Activated B cell treated with CpG ODN at 0.5 μM for 24 hours (primary cell): ENCODE measurements at regions not wholly inside any gene's neighbourhood (a gene's known extent, or its start where the extent isn't known, plus 50 kb on each side); places are given as distances from the start of the nearest gene placed in this dataset.

Source experiments
- ATAC-seq: fragments of 200-7000 bp; cut with Tn5 transposase; one replicate; pipeline ENCODE4 v1.10.0; 2021; ENCODE audit warnings: low read depth, mild to moderate bottlenecking, moderate library complexity
- CTCF ChIA-PET: fragments of 350-600 bp; sonication (Branson Sonifier 250); formaldehyde crosslinking; loops from one replicate; lab custom pipeline; 2021; ENCODE audit warnings: antibody characterized with exemption; lab: Charles Lee
- POLR2A ChIA-PET: fragments of 350-600 bp; sonication (Branson Sonifier 250); formaldehyde crosslinking; loops from one replicate; lab custom pipeline; 2021; ENCODE audit warnings: antibody characterized with exemption; lab: Charles Lee
- DNase-seq: peaks from one replicate; pipeline ENCODE4 v3.0.0; 2022
- H3K27ac Mint-ChIP-seq: one replicate; pipeline ENCODE4 v1.8.0; 2020; ENCODE audit warnings: mixed read lengths
- H3K27me3 Mint-ChIP-seq: one replicate; pipeline ENCODE4 v1.8.0; 2021; ENCODE audit warnings: mixed read lengths
- H3K36me3 Mint-ChIP-seq: one replicate; pipeline ENCODE4 v1.8.0; 2021; ENCODE audit warnings: low read depth, mixed read lengths
- H3K4me1 Mint-ChIP-seq: one replicate; pipeline ENCODE4 v1.8.0; 2021; ENCODE audit warnings: mixed read lengths
- H3K4me3 Mint-ChIP-seq: one replicate; pipeline ENCODE4 v1.8.0; 2020; ENCODE audit warnings: mild to moderate bottlenecking, mixed read lengths
- H3K9me3 Mint-ChIP-seq: one replicate; pipeline ENCODE4 v1.8.0; 2020; ENCODE audit warnings: mixed read lengths
- CTCF ChIP-seq: fragments of 200-600 bp; IDR thresholded peaks from one replicate; pipeline ENCODE4 v1.8.0; 2022; ENCODE audit warnings: antibody characterized with exemption, mild to moderate bottlenecking
- intact Hi-C: fragments of 100-400 bp; cut with micrococcal nuclease; formaldehyde crosslinking; loops from one replicate; pipeline ENCODE4 v1.15.1; 2024

GRCh38 chr4:178140326-178140915 is 698.2 kb upstream of the AGA start:
- ATAC-seq (no peak), DNase-seq (no peak)
- TF ChIP-seq CTCF, result no peak
- Mint-ChIP-seq H3K9me3 (peaks cover 4% of the 10 kb centered on the region), H3K27ac (no peak overlapping the region), H3K4me3 (no peak overlapping the region), H3K36me3 (no peaks in the 10 kb centered on the region), H3K4me1 (no peaks in the 10 kb centered on the region), H3K27me3 (no peaks in the 10 kb centered on the region)
- POLR2A ChIA-PET, result no interaction called here
- CTCF ChIA-PET, result no interaction called here
- intact Hi-C loops, result no loop called here

GRCh38 chr4:178142724-178143123 is 700.5 kb upstream of the AGA start:
- Mint-ChIP-seq H3K9me3 (peaks cover 2% of the 10 kb centered on the region), H3K27me3 (no peaks in the 10 kb centered on the region), H3K4me3 (no peak overlapping the region), H3K27ac (no peak overlapping the region), H3K36me3 (no peaks in the 10 kb centered on the region), H3K4me1 (no peaks in the 10 kb centered on the region)
- POLR2A ChIA-PET, result no interaction called here
- DNase-seq (no peak), ATAC-seq (no peak)
- TF ChIP-seq CTCF, result no peak
- CTCF ChIA-PET, result no interaction called here
- intact Hi-C loops, result no loop called here

- peaks cover 5% of the 10 kb centered on the region for H3K9me3 Mint-ChIP-seq
- POLR2A ChIA-PET, result no interaction called here
- CTCF ChIA-PET, result no interaction called here
- DNase-seq (no peak), ATAC-seq (no peak)
- no peak for TF ChIP-seq CTCF
- no peak overlapping the region for H3K27ac Mint-ChIP-seq
- H3K4me3 Mint-ChIP-seq, result no peak overlapping the region
- intact Hi-C loops, result no loop called here
- no peaks in the 10 kb centered on the region for H3K4me1 Mint-ChIP-seq
- no peaks in the 10 kb centered on the region for H3K36me3 Mint-ChIP-seq
- H3K27me3 Mint-ChIP-seq, result no peaks in the 10 kb centered on the region
Observed at GRCh38 chr4:178148106-178148505, 705.9 kb upstream of the AGA start.

GRCh38 chr4:178165251-178165950 is 723.2 kb upstream of the AGA start:
- TF ChIP-seq CTCF, result no peak
- no peaks in the 10 kb centered on the region for H3K36me3 Mint-ChIP-seq
- ChIA-PET CTCF (no interaction called here), POLR2A (no interaction called here)
- H3K27ac Mint-ChIP-seq, result no peak overlapping the region
- H3K4me1 Mint-ChIP-seq, result no peaks in the 10 kb centered on the region
- H3K4me3 Mint-ChIP-seq, result no peak overlapping the region
- intact Hi-C loops, result no loop called here
- ATAC-seq (no peak), DNase-seq (no peak)
- no peaks in the 10 kb centered on the region for H3K27me3 Mint-ChIP-seq
- peaks cover 14% of the 10 kb centered on the region for H3K9me3 Mint-ChIP-seq

- Mint-ChIP-seq H3K9me3 (peaks cover 13% of the 10 kb centered on the region), H3K4me3 (no peak overlapping the region), H3K27ac (no peak overlapping the region), H3K36me3 (no peaks in the 10 kb centered on the region), H3K27me3 (no peaks in the 10 kb centered on the region), H3K4me1 (no peaks in the 10 kb centered on the region)
- DNase-seq (no peak), ATAC-seq (no peak)
- ChIA-PET CTCF (no interaction called here), POLR2A (no interaction called here)
- no peak for TF ChIP-seq CTCF
- intact Hi-C loops, result no loop called here
Observed at GRCh38 chr4:178165951-178166308, 723.7 kb upstream of the AGA start.
